22Rv1 (cell line): ENCODE measurements at regions not wholly inside any gene's neighbourhood (a gene's known extent, or its start where the extent isn't known, plus 50 kb on each side); places are given as distances from the start of the nearest gene placed in this dataset.

Source experiments
- H3K27ac ChIP-seq: fragments of 450-650 bp; 2 replicates; pipeline ENCODE4 v1.5.1; 2017
- ZFX ChIP-seq: fragments of 450-650 bp; IDR thresholded peaks from 2 replicates; pipeline ENCODE4 v1.6.1; 2017; ENCODE audit warnings: antibody characterized with exemption, borderline replicate concordance
- TF ChIP-seq, protein P1 (sequence below): fragments of 450-650 bp; IDR thresholded peaks from 2 replicates; pipeline ENCODE4 v1.5.1; 2017; ENCODE audit warnings: mild to moderate bottlenecking

- no peak overlapping the region for H3K27ac ChIP-seq
- TF ChIP-seq, protein P1, sequence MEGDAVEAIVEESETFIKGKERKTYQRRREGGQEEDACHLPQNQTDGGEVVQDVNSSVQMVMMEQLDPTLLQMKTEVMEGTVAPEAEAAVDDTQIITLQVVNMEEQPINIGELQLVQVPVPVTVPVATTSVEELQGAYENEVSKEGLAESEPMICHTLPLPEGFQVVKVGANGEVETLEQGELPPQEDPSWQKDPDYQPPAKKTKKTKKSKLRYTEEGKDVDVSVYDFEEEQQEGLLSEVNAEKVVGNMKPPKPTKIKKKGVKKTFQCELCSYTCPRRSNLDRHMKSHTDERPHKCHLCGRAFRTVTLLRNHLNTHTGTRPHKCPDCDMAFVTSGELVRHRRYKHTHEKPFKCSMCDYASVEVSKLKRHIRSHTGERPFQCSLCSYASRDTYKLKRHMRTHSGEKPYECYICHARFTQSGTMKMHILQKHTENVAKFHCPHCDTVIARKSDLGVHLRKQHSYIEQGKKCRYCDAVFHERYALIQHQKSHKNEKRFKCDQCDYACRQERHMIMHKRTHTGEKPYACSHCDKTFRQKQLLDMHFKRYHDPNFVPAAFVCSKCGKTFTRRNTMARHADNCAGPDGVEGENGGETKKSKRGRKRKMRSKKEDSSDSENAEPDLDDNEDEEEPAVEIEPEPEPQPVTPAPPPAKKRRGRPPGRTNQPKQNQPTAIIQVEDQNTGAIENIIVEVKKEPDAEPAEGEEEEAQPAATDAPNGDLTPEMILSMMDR, result no peak
- no peak for TF ChIP-seq ZFX
Observed at GRCh38 chr4:14070289-14070880, 442.9 kb upstream of the BOD1L1 start.

DNA sequence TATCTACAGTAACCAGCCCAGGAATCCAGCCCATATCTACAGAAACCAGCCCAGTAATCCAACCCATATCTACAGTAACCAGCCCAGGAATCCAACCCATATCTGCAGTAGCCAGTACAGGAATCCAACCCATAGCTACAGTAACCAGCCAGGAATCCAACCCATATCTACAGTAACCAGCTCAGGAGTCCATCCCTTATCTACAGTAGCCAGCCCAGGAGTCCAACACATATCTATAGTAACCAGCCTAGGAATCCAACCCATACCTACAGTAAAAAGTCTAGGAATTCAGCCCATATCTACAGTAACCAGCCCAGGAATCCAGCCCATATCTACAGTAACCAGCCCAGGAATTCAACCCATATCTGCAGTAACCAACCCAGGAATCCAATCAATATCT, 445.0 kb upstream of the BOD1L1 start:
- no peak for TF ChIP-seq ZFX
- TF ChIP-seq, protein P1, result no peak

DNA sequence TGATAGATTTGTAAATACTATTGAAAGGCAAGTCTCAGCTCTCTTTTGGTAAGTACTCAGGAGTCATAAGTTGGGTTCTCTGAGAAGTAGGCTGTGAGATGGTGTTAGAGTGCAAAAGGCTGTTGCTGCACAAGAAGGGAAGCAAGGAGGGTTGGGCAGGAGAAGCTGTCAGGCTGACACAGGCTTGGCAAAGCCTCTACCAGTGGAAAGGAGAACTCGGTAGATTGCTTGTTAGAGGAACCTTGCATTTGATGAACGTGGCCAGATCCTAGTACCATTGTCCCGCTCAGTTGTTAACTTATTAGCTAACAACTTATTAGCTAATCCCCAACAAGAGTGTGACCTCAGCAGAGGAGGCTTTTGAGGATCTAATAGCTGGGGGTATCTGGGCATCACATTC, 449.3 kb upstream of the BOD1L1 start:
- TF ChIP-seq, protein P1, result no peak
- no peak for TF ChIP-seq ZFX
- no peak overlapping the region for H3K27ac ChIP-seq

More for the DNA sequence above, 445.0 kb upstream of the BOD1L1 start:
- no peak overlapping the region for H3K27ac ChIP-seq

- H3K27ac ChIP-seq, result no peak overlapping the region
- no peak for TF ChIP-seq ZFX
- TF ChIP-seq, protein P1, result no peak
Observed at GRCh38 chr4:14078326-14078725, 450.8 kb upstream of the BOD1L1 start.

GRCh38 chr4:14079601-14080000, 452.1 kb upstream of the BOD1L1 start:
- TF ChIP-seq, protein P1, result no peak
- TF ChIP-seq ZFX, result no peak

DNA sequence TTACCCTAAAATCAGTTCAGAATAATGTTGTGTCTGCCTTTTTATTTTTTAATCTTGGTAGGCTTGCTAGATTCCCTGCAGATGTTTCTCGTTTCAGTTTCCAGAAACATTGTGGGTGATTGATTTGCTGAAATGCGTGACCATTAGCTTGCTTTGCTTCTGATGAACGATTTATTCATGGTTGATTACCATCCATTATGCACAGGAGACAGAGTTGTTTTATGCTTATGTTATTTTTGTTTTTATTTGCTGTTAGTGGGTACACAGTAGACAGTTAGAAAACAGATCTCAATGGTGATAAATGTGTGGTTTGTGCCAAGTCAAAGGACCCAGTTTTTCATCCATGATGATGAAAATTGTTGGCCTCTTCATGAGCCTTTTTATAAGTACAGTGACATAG, 455.6 kb upstream of the BOD1L1 start:
- TF ChIP-seq, protein P1, result no peak
- no peak overlapping the region for H3K27ac ChIP-seq

More at GRCh38 chr4:14079601-14080000, 452.1 kb upstream of the BOD1L1 start:
- no peak overlapping the region for H3K27ac ChIP-seq

- H3K27ac ChIP-seq, result no peak overlapping the region
- TF ChIP-seq, protein P1, result no peak
- TF ChIP-seq ZFX, result no peak
Observed at GRCh38 chr4:14084598-14084997, 457.1 kb upstream of the BOD1L1 start.
